SK-N-SH (cell line): ENCODE measurements at regions not wholly inside any gene's neighbourhood (a gene's known extent, or its start where the extent isn't known, plus 50 kb on each side); places are given as distances from the start of the nearest gene placed in this dataset.

ENCODE experiments used
- FOXJ3 ChIP-seq: sonication (generic); formaldehyde crosslinking; IDR thresholded peaks from 2 replicates; pipeline ENCODE4 v1.5.1; 2020; ENCODE audit warnings: mild to moderate bottlenecking, missing genetic modification reagents
- GABPA ChIP-seq: IDR thresholded peaks from 2 replicates; pipeline ENCODE4 v1.4.0; 2012; ENCODE audit warnings: low read depth, mild to moderate bottlenecking
- JUND ChIP-seq: IDR thresholded peaks from 2 replicates; pipeline ENCODE4 v1.4.0; 2012
- MEF2A ChIP-seq: IDR thresholded peaks from 2 replicates; pipeline ENCODE4 v1.4.0; 2012; ENCODE audit warnings: low read depth, borderline replicate concordance
- POLR2AphosphoS5 ChIP-seq: IDR thresholded peaks from 2 replicates; pipeline ENCODE4 v1.6.1; 2012; ENCODE audit warnings: low read depth, low read length
- RFX5 ChIP-seq: IDR thresholded peaks from 2 replicates; pipeline ENCODE4 v1.6.1; 2012; ENCODE audit warnings: mild to moderate bottlenecking, improper control_type of control experiment, low read length
- TAF1 ChIP-seq: IDR thresholded peaks from 2 replicates; pipeline ENCODE4 v1.6.1; 2012; ENCODE audit warnings: low read depth, mild to moderate bottlenecking, low read length, moderate library complexity, borderline replicate concordance
- YY1 ChIP-seq: IDR thresholded peaks from 2 replicates; pipeline ENCODE4 v1.4.0; 2012; ENCODE audit warnings: low read depth, mild to moderate bottlenecking
- TF ChIP-seq, protein P1 (sequence below): fragments of 200-600 bp; sonication (generic); IDR thresholded peaks from 2 replicates; pipeline ENCODE4 v1.6.1; 2017; ENCODE audit warnings: antibody characterized with exemption, mild to moderate bottlenecking, moderate library complexity
- TF ChIP-seq, protein P2 (sequence below): fragments of 150-350 bp; IDR thresholded peaks from 2 replicates; pipeline ENCODE4 v1.6.1; 2017; ENCODE audit warnings: antibody characterized with exemption, low read length, low read depth, borderline replicate concordance
- TF ChIP-seq, protein P3 (sequence below): IDR thresholded peaks from 2 replicates; pipeline ENCODE4 v1.4.0; 2012; ENCODE audit warnings: low read depth, borderline replicate concordance
- TF ChIP-seq, protein P4 (sequence below): IDR thresholded peaks from 2 replicates; pipeline ENCODE4; 2012

DNA sequence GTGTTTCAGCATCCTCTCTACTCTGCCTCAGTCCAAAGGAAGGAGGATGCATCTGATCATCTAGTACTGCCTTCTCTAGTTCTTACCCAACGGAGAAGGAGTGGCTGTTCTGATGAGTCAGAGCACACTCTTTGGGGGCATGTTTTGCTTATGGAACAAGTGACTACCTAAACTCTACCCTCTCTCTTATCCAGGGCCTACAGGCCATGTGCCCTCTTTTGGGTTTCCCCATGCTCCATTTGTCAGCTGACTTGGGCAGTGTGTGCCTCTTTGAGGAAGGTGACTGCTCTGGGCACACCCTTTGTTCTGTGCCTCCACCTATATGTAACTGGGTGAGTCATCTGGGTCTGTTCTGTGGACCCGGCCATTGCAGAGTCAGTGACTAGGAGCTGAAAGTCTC, 89.6 kb upstream of the BNC2 start:
- TF ChIP-seq GABPA (no peak), TAF1 (no peak), POLR2AphosphoS5 (no peak), MEF2A (no peak), FOXJ3 (CRISPR knock-in tag) (no peak), YY1 (no peak), JUND (no peak), RFX5 (no peak)
- TF ChIP-seq, protein P1, sequence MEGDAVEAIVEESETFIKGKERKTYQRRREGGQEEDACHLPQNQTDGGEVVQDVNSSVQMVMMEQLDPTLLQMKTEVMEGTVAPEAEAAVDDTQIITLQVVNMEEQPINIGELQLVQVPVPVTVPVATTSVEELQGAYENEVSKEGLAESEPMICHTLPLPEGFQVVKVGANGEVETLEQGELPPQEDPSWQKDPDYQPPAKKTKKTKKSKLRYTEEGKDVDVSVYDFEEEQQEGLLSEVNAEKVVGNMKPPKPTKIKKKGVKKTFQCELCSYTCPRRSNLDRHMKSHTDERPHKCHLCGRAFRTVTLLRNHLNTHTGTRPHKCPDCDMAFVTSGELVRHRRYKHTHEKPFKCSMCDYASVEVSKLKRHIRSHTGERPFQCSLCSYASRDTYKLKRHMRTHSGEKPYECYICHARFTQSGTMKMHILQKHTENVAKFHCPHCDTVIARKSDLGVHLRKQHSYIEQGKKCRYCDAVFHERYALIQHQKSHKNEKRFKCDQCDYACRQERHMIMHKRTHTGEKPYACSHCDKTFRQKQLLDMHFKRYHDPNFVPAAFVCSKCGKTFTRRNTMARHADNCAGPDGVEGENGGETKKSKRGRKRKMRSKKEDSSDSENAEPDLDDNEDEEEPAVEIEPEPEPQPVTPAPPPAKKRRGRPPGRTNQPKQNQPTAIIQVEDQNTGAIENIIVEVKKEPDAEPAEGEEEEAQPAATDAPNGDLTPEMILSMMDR = no peak
- TF ChIP-seq, protein P2, sequence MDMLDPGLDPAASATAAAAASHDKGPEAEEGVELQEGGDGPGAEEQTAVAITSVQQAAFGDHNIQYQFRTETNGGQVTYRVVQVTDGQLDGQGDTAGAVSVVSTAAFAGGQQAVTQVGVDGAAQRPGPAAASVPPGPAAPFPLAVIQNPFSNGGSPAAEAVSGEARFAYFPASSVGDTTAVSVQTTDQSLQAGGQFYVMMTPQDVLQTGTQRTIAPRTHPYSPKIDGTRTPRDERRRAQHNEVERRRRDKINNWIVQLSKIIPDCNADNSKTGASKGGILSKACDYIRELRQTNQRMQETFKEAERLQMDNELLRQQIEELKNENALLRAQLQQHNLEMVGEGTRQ = no peak
- TF ChIP-seq, protein P3, sequence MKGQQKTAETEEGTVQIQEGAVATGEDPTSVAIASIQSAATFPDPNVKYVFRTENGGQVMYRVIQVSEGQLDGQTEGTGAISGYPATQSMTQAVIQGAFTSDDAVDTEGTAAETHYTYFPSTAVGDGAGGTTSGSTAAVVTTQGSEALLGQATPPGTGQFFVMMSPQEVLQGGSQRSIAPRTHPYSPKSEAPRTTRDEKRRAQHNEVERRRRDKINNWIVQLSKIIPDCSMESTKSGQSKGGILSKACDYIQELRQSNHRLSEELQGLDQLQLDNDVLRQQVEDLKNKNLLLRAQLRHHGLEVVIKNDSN = no peak
- TF ChIP-seq, protein P4, sequence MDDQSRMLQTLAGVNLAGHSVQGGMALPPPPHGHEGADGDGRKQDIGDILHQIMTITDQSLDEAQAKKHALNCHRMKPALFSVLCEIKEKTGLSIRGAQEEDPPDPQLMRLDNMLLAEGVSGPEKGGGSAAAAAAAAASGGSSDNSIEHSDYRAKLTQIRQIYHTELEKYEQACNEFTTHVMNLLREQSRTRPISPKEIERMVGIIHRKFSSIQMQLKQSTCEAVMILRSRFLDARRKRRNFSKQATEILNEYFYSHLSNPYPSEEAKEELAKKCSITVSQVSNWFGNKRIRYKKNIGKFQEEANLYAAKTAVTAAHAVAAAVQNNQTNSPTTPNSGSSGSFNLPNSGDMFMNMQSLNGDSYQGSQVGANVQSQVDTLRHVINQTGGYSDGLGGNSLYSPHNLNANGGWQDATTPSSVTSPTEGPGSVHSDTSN = no peak
